Fibroblast of lung (primary cell): ENCODE measurements at regions not wholly inside any gene's neighbourhood (a gene's known extent, or its start where the extent isn't known, plus 50 kb on each side); places are given as distances from the start of the nearest gene placed in this dataset.

Source experiments
- DNase-seq, 2 donors: peaks; one replicate each; pipeline versions ENCODE4 v3.0.0 to v3.0.0-alpha.2; 2010; ENCODE audit warnings: low read depth in 2 of 2
- H2AFZ ChIP-seq: 2 replicates; pipeline ENCODE4 v1.5.1; 2012; ENCODE audit warnings: low read length, control low read depth, inconsistent platforms
- H3K27ac ChIP-seq: 2 replicates; pipeline ENCODE4 v1.5.1; 2011; ENCODE audit warnings: low read length, control low read depth; ENCODE audit not compliant: insufficient read depth
- H3K27me3 ChIP-seq: 2 replicates; pipeline ENCODE4 v1.5.1; 2011; ENCODE audit warnings: mild to moderate bottlenecking, low read length; ENCODE audit not compliant: control insufficient read depth, insufficient read depth
- H3K36me3 ChIP-seq: 2 replicates; pipeline ENCODE4 v1.5.1; 2011; ENCODE audit warnings: low read length; ENCODE audit not compliant: control insufficient read depth, insufficient read depth
- H3K4me1 ChIP-seq: 2 replicates; pipeline ENCODE4 v1.5.1; 2011; ENCODE audit warnings: low read length; ENCODE audit not compliant: control insufficient read depth, insufficient read depth; ENCODE audit errors: extremely low read depth
- H3K4me2 ChIP-seq: 2 replicates; pipeline ENCODE4 v1.5.1; 2011; ENCODE audit warnings: low read length, control low read depth; ENCODE audit not compliant: insufficient read depth; ENCODE audit errors: extremely low read depth
- H3K4me3 ChIP-seq, 4 experiments: fragments of 200-600 bp in 1 of 4; sonication (generic) in 1 of 4; replicated peaks in 1 of 4; 2 replicates each; pipeline ENCODE4 v1.5.1; 2011 to 2016; ENCODE audit warnings: low read length in 4 of 4, low read depth in 3 of 4, mild to moderate bottlenecking in 3 of 4, control low read depth in 2 of 4, inconsistent platforms in 1 of 4, mixed read lengths in 1 of 4; ENCODE audit not compliant: insufficient read depth in 1 of 4; ENCODE audit errors: control extremely low read depth in 1 of 4
- H3K79me2 ChIP-seq: 2 replicates; pipeline ENCODE4 v1.5.1; 2012; ENCODE audit warnings: mild to moderate bottlenecking, low read length, inconsistent platforms; ENCODE audit not compliant: control insufficient read depth, insufficient read depth
- H3K9ac ChIP-seq: 2 replicates; pipeline ENCODE4 v1.5.1; 2011; ENCODE audit warnings: mild to moderate bottlenecking, low read length, control low read depth; ENCODE audit not compliant: insufficient read depth
- H3K9me3 ChIP-seq: 2 replicates; pipeline ENCODE4 v1.5.1; 2012; ENCODE audit warnings: low read depth, low read length; ENCODE audit not compliant: control insufficient read depth, insufficient read depth
- H4K20me1 ChIP-seq: 2 replicates; pipeline ENCODE4 v1.5.1; 2011; ENCODE audit warnings: low read length; ENCODE audit not compliant: control insufficient read depth, insufficient read depth; ENCODE audit errors: extremely low read depth
- CTCF ChIP-seq, 2 donors: IDR thresholded peaks in 1 of 2; conservative IDR thresholded peaks in 1 of 2; 1 replicate in 1 of 2; 2 replicates in 1 of 2; pipeline ENCODE4 v1.5.1; 2011 to 2012; ENCODE audit warnings: low read length in 2 of 2, control low read depth in 1 of 2, inconsistent platforms in 1 of 2, low read depth in 1 of 2, mild to moderate bottlenecking in 1 of 2
- EZH2 ChIP-seq: IDR thresholded peaks from 2 replicates; pipeline ENCODE4 v1.5.1; 2012; ENCODE audit warnings: low read length, control low read depth, mild to moderate bottlenecking; ENCODE audit errors: missing control alignments

- H3K79me2 ChIP-seq: no peaks in the 10 kb centered on the region
- H3K4me3 ChIP-seq: no peak overlapping the region
- no peaks in the 10 kb centered on the region for H3K36me3 ChIP-seq
- no peak overlapping the region for H3K9ac ChIP-seq
- no peaks in the 10 kb centered on the region for H3K4me1 ChIP-seq
- H4K20me1 ChIP-seq: no peaks in the 10 kb centered on the region
- H3K9me3 ChIP-seq: no peaks in the 10 kb centered on the region
- DNase-seq: no peak
- H3K27ac ChIP-seq: no peak overlapping the region
- TF ChIP-seq CTCF (conservative IDR thresholded peaks at IDR 0.05 in 1 of 2, IDR thresholded peaks at IDR 0.05 in 1 of 2; ENCODE audit: low read depth in 1 of 2, low read length in 2 of 2) (no peak), EZH2 (no peak)
- H3K4me2 ChIP-seq: no peak overlapping the region
- H3K27me3 ChIP-seq: no peaks in the 10 kb centered on the region
- H2AFZ ChIP-seq: no peak overlapping the region
Measured at GRCh38 chr4:180456928-180457327, 1786.3 kb upstream of the TENM3 start.

- DNase-seq: no peak
- Histone ChIP-seq H2AFZ (no peak overlapping the region), H3K79me2 (no peaks in the 10 kb centered on the region), H3K36me3 (no peaks in the 10 kb centered on the region), H3K27ac (no peak overlapping the region), H3K9me3 (no peaks in the 10 kb centered on the region), H3K4me3 (no peak overlapping the region), H4K20me1 (no peaks in the 10 kb centered on the region), H3K27me3 (no peaks in the 10 kb centered on the region), H3K9ac (no peak overlapping the region), H3K4me2 (no peak overlapping the region), H3K4me1 (no peaks in the 10 kb centered on the region)
- TF ChIP-seq CTCF (conservative IDR thresholded peaks at IDR 0.05 in 1 of 2, IDR thresholded peaks at IDR 0.05 in 1 of 2; ENCODE audit: low read depth in 1 of 2, low read length in 2 of 2) (no peak), EZH2 (no peak)
Measured at GRCh38 chr4:180462116-180462515, 1781.1 kb upstream of the TENM3 start.

GRCh38 chr4:180465364-180465763 lies 1777.8 kb upstream of the TENM3 start:
- Histone ChIP-seq H3K4me2 (no peak overlapping the region), H3K27me3 (no peaks in the 10 kb centered on the region), H3K36me3 (no peaks in the 10 kb centered on the region), H3K4me1 (no peaks in the 10 kb centered on the region), H3K9ac (no peak overlapping the region), H3K79me2 (no peaks in the 10 kb centered on the region), H4K20me1 (no peaks in the 10 kb centered on the region), H3K9me3 (no peaks in the 10 kb centered on the region), H3K27ac (no peak overlapping the region), H3K4me3 (no peak overlapping the region), H2AFZ (no peak overlapping the region)
- no peak for DNase-seq
- no peak for TF ChIP-seq EZH2
- no peak for TF ChIP-seq CTCF (conservative IDR thresholded peaks at IDR 0.05 in 1 of 2, IDR thresholded peaks at IDR 0.05 in 1 of 2; ENCODE audit: low read depth in 1 of 2, low read length in 2 of 2)
